Activated CD4-positive, alpha-beta memory T cell treated with anti-CD3 and anti-CD28 coated beads, Interleukin-2, amount 10 ng/mL, durations not matched to agents 7 days and 5 days (primary cell): ENCODE measurements at regions not wholly inside any gene's neighbourhood (a gene's known extent, or its start where the extent isn't known, plus 50 kb on each side); places are given as distances from the start of the nearest gene placed in this dataset.

Source experiments
- CTCF ChIA-PET: fragments of 350-600 bp; sonication (Branson Sonifier 250); formaldehyde crosslinking; loops from one replicate; lab custom pipeline; 2021; ENCODE audit warnings: antibody characterized with exemption, inconsistent platforms; lab: Charles Lee
- POLR2A ChIA-PET: fragments of 350-600 bp; sonication (Branson Sonifier 250); formaldehyde crosslinking; loops from one replicate; lab custom pipeline; 2021; ENCODE audit warnings: antibody characterized with exemption; lab: Charles Lee
- DNase-seq: peaks from one replicate; pipeline ENCODE4 v3.0.0-alpha.2; 2020
- H3K27ac Mint-ChIP-seq: one replicate; pipeline ENCODE4 v1.8.0; 2021; ENCODE audit warnings: mild to moderate bottlenecking, mixed read lengths
- H3K27me3 Mint-ChIP-seq: one replicate; pipeline ENCODE4 v1.8.0; 2021; ENCODE audit warnings: mixed read lengths
- H3K36me3 Mint-ChIP-seq: one replicate; pipeline ENCODE4 v1.8.0; 2021; ENCODE audit warnings: low read depth, mixed read lengths
- H3K4me1 Mint-ChIP-seq: one replicate; pipeline ENCODE4 v1.8.0; 2021; ENCODE audit warnings: mixed read lengths
- H3K4me3 Mint-ChIP-seq: one replicate; pipeline ENCODE4 v1.8.0; 2021; ENCODE audit warnings: mild to moderate bottlenecking, mixed read lengths
- H3K9me3 Mint-ChIP-seq: one replicate; pipeline ENCODE4 v1.8.0; 2021; ENCODE audit warnings: mixed read lengths

DNA sequence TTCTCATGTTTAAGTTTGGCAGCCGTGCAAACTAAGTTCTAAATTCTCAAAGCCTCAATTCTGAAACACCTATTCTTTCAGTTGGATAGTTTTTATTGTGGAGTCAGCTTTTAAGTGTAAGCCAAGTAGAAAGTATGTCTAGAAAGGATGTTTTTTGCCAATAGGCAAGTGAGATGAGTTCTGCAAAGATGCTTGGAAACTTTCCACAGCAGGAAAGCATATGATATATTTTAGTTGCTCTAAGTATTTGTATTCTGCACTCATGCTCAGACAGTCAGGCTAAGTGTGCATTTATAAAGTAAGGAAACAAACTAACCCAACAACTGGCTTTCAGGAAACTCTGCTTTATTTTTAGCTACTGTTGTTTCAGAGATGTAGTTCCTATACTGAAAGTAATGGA, 67.3 kb upstream of the CDH18 start:
- no peaks in the 10 kb centered on the region for H3K36me3 Mint-ChIP-seq
- no peaks in the 10 kb centered on the region for H3K4me1 Mint-ChIP-seq
- H3K27ac Mint-ChIP-seq = no peak overlapping the region
- DNase-seq = no peak
- POLR2A ChIA-PET = no interaction called here
- H3K9me3 Mint-ChIP-seq = peaks cover 4% of the 10 kb centered on the region
- no peaks in the 10 kb centered on the region for H3K27me3 Mint-ChIP-seq
- H3K4me3 Mint-ChIP-seq = no peak overlapping the region
- CTCF ChIA-PET = no interaction called here

DNA sequence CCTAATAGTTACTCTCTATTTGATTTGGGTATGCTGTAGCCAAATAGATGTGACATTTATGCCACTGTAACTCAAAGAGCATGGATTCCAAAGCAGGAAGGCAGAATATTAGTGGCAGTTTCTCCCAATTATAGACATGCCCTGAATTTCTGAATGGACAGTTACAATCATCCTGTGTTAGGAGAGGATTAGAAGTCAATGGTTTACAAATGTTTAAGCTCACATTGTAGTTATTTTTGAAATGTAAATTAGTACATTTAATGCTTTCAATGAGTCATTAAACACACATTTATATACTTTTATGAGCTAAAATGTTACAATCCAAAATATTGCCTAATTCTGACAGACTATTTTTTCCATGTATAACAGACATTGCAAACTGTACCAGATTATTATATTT, 62.3 kb upstream of the CDH18 start:
- CTCF ChIA-PET = no interaction called here
- no peak for DNase-seq
- no peaks in the 10 kb centered on the region for H3K4me1 Mint-ChIP-seq
- peaks cover 4% of the 10 kb centered on the region for H3K9me3 Mint-ChIP-seq
- no peaks in the 10 kb centered on the region for H3K27me3 Mint-ChIP-seq
- no peak overlapping the region for H3K27ac Mint-ChIP-seq
- POLR2A ChIA-PET = no interaction called here
- H3K4me3 Mint-ChIP-seq = no peak overlapping the region
- H3K36me3 Mint-ChIP-seq = no peaks in the 10 kb centered on the region

GRCh38 chr5:20044460-20044859, 56.5 kb upstream of the CDH18 start:
- POLR2A ChIA-PET = no interaction called here
- H3K27me3 Mint-ChIP-seq = no peaks in the 10 kb centered on the region
- no peaks in the 10 kb centered on the region for H3K36me3 Mint-ChIP-seq
- CTCF ChIA-PET = no interaction called here
- H3K4me3 Mint-ChIP-seq = no peak overlapping the region
- no peaks in the 10 kb centered on the region for H3K9me3 Mint-ChIP-seq
- no peaks in the 10 kb centered on the region for H3K4me1 Mint-ChIP-seq
- no peak for DNase-seq
- no peak overlapping the region for H3K27ac Mint-ChIP-seq

DNA sequence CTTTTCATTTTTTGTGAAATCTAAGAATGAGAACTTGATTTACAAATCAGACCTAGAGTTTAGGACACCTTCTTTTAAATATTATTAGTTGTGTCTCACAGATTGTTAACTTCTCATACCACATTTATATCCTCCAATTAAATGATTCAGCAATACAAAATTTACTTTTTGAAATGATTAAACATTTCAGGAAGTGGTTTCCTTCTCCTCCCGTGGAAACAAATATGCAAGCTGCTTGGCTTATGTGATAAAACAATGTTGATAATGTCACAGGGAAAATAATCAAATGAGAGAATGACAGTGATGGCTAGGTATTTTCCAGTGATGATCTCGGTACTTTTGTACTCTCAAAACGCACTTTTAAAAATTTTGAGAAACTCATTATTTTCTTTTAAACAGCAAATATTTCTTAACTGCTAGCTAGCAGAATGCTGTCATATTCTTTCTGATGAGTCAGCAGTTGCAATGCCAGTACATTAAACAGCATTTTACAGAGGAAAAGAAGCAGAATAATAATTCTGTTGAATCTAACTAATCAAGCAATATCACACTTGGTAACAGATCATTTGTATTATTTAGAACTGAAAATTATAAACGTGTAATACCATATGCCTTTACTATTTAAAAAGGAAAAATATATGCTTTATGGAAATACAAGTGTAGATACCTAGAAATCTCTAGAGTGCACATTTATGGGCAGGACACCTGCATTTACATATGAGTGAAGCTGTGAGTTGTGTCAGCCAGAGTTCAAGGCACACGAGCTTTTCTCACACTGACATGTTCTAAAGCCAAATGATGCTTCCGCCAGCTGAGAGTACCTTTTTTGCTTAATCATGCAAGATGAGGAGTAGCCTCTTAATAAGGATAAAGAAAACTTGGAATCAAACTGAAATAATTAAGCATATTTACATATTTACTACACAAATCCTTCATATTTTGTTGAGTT, 53.6 kb upstream of the CDH18 start:
- Mint-ChIP-seq H3K36me3 (no peaks in the 10 kb centered on the region), H3K27ac (no peak overlapping the region), H3K27me3 (no peaks in the 10 kb centered on the region), H3K4me1 (no peaks in the 10 kb centered on the region), H3K9me3 (peaks cover 6% of the 10 kb centered on the region), H3K4me3 (no peak overlapping the region)
- ChIA-PET POLR2A (no interaction called here), CTCF (no interaction called here)
- DNase-seq = no peak

DNA sequence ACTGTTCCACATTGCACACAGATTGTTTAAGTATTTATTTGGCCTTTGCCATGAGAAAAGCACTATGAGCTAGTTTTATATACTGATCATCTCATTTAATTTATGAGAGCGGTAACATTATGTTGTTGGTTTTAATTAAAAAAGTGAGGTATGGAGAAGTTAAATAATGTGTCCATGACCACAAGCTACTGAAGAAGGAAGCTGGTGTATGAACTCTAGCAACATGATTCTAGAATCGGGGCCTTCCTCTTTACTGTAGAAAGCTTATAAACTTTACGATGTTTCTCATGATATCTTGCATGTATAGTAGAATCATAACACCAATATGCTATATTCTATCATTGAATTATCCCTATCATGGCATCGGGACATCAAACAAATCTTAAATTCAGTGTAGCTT, 52.9 kb upstream of the CDH18 start:
- H3K4me3 Mint-ChIP-seq = no peak overlapping the region
- no peaks in the 10 kb centered on the region for H3K27me3 Mint-ChIP-seq
- DNase-seq = no peak
- H3K36me3 Mint-ChIP-seq = no peaks in the 10 kb centered on the region
- H3K9me3 Mint-ChIP-seq = peaks cover 6% of the 10 kb centered on the region
- ChIA-PET POLR2A (no interaction called here), CTCF (no interaction called here)
- H3K27ac Mint-ChIP-seq = no peak overlapping the region
- no peaks in the 10 kb centered on the region for H3K4me1 Mint-ChIP-seq
